ENCODE measurements at regions not wholly inside any gene's neighbourhood (a gene's known extent, or its start where the extent isn't known, plus 50 kb on each side); places are given as distances from the start of the nearest gene placed in this dataset.

DNA sequence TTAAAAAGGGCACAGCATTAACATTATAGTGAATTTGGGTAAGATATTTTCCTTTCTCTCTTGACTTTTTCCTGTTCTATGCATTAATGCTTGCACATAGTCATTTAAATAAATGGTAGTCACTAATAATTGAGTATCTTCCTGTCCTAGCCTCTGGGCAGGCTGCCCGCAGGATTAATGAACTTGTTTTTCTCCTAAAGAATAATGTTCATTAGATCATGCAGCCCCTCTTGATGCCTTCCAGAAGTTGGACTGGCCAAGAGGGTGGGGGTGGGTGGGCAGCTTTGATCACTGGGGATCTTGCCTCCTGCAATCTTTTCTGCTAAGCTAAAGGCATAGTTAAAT, 514.5 kb upstream of the CDH2 start:
- H3K36me3 Mint-ChIP-seq (ENCODE audit: insufficient read depth, unreplicated experiment), result no peaks in the 10 kb centered on the region
- no peak overlapping the region for H3K27ac Mint-ChIP-seq (ENCODE audit: low read depth, unreplicated experiment)
- ChIA-PET CTCF (interaction anchor here (0.6 kb wide), 1 partner anchor 1162 kb away, joined by 4 read pairs; no protein-coding TSS in a partner anchor), POLR2A (no interaction called here)
- no TSS peak for BruUV-seq (replicated peaks)
- no peak for DNase-seq (ENCODE audit: unreplicated experiment)
- TF ChIP-seq, protein P1, sequence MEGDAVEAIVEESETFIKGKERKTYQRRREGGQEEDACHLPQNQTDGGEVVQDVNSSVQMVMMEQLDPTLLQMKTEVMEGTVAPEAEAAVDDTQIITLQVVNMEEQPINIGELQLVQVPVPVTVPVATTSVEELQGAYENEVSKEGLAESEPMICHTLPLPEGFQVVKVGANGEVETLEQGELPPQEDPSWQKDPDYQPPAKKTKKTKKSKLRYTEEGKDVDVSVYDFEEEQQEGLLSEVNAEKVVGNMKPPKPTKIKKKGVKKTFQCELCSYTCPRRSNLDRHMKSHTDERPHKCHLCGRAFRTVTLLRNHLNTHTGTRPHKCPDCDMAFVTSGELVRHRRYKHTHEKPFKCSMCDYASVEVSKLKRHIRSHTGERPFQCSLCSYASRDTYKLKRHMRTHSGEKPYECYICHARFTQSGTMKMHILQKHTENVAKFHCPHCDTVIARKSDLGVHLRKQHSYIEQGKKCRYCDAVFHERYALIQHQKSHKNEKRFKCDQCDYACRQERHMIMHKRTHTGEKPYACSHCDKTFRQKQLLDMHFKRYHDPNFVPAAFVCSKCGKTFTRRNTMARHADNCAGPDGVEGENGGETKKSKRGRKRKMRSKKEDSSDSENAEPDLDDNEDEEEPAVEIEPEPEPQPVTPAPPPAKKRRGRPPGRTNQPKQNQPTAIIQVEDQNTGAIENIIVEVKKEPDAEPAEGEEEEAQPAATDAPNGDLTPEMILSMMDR (IDR thresholded peaks at IDR 0.05; ENCODE audit: unreplicated experiment), result no peak
- no peaks in the 10 kb centered on the region for H3K27me3 Mint-ChIP-seq (ENCODE audit: insufficient read depth, unreplicated experiment)
- no peak overlapping the region for H3K4me3 Mint-ChIP-seq (ENCODE audit: unreplicated experiment)
- intact Hi-C loops (cut with micrococcal nuclease), result no loop called here
- no peaks in the 10 kb centered on the region for H3K9me3 Mint-ChIP-seq (ENCODE audit: unreplicated experiment)
- H3K4me1 Mint-ChIP-seq (ENCODE audit: insufficient read depth, unreplicated experiment), result peaks cover 4% of the 10 kb centered on the region

DNA sequence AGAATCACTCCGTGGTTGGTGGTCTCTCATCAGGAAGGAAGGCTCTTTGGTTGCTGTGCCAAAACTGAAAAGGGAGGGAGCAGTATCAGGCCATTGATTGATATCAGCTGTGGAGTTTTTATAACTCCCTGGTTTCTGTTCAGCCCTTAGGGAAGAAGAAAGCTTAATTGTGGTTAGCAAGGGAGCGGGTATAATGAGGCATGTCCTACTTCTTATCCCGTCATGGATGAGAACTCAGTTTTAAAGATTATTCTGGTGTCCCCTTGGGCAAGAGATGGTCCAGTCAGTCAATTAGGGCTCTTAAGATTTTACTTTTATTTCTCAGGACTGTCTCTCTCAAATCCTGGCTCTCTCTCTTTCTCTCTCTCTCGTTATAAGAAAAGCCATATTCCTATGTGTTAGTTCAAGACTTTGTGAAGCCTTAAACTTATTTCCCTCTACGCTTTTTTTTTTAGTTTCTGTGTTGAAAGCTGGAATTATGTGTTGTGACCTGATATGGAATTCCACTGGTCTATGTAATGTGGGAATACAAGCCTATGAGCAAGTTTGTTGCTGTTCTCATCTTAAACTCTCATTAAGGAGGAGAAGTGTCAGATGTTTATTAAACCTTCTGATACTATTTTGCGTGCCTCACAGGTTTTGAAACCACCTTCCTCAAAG, 514.0 kb upstream of the CDH2 start:
- H3K27me3 Mint-ChIP-seq (ENCODE audit: insufficient read depth, unreplicated experiment), result no peaks in the 10 kb centered on the region
- ChIA-PET CTCF (interaction anchor here (0.6 kb wide), 1 partner anchor 1162 kb away, joined by 4 read pairs; no protein-coding TSS in a partner anchor), POLR2A (no interaction called here)
- H3K9me3 Mint-ChIP-seq (ENCODE audit: unreplicated experiment), result no peaks in the 10 kb centered on the region
- no peak overlapping the region for H3K27ac Mint-ChIP-seq (ENCODE audit: low read depth, unreplicated experiment)
- intact Hi-C loops (cut with micrococcal nuclease), result no loop called here
- no TSS peak for BruUV-seq (replicated peaks)
- TF ChIP-seq, protein P1 (IDR thresholded peaks at IDR 0.05; ENCODE audit: unreplicated experiment), result no peak
- peaks cover 4% of the 10 kb centered on the region for H3K4me1 Mint-ChIP-seq (ENCODE audit: insufficient read depth, unreplicated experiment)
- H3K4me3 Mint-ChIP-seq (ENCODE audit: unreplicated experiment), result no peak overlapping the region
- no peak for DNase-seq (ENCODE audit: unreplicated experiment)
- H3K36me3 Mint-ChIP-seq (ENCODE audit: insufficient read depth, unreplicated experiment), result no peaks in the 10 kb centered on the region

DNA sequence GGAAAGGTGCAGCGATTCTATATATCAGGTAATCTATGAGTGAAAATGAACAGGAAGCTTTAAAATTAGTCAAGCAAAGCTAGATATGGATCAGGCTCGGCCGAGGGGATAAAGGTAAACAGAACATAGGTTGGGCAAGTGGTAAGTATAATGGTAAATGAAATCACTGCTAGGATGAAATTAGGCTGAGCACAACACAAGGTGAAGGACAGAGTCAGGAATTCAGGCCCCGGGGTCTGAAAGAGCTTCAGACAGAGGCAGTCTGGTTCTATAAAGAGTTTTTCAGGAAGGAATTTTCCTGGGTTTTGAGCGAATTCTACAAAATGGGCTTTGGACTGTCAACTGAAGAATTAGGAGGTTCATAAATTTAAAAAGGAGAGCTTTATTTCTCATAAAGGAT, 513.2 kb upstream of the CDH2 start:
- CTCF ChIA-PET, result no interaction called here
- no peak for DNase-seq (ENCODE audit: unreplicated experiment)
- intact Hi-C loops (cut with micrococcal nuclease), result no loop called here

DNA sequence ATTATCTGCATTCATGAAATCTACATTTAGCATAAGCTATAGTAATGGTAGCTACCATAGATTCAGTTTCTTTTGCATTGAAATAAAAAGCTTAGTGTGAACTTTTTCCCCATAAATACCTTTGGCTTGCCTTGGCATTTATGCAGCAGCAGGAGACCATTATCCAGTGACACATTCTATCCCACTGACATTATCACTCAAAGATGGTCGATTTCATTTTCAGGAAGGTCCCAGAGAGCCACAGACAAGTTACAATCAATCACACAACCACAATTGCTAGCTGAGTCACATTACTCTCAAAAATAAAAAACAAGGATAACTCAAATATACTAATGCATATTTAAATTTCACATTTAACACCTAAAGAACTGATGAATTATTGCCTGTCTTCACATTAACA, 512.7 kb upstream of the CDH2 start:
- H3K4me3 Mint-ChIP-seq (ENCODE audit: unreplicated experiment), result no peak overlapping the region
- intact Hi-C loops (cut with micrococcal nuclease), result no loop called here
- ChIA-PET CTCF (interaction anchor here (0.7 kb wide), 1 partner anchor 12 kb away, joined by 4 read pairs; no protein-coding TSS in a partner anchor), POLR2A (no interaction called here)
- H3K27ac Mint-ChIP-seq (ENCODE audit: low read depth, unreplicated experiment), result no peak overlapping the region
- TF ChIP-seq, protein P1 (IDR thresholded peaks at IDR 0.05; ENCODE audit: unreplicated experiment), result no peak
- BruUV-seq (replicated peaks), result no TSS peak
- no peaks in the 10 kb centered on the region for H3K9me3 Mint-ChIP-seq (ENCODE audit: unreplicated experiment)
- peaks cover 4% of the 10 kb centered on the region for H3K4me1 Mint-ChIP-seq (ENCODE audit: insufficient read depth, unreplicated experiment)
- H3K36me3 Mint-ChIP-seq (ENCODE audit: insufficient read depth, unreplicated experiment), result no peaks in the 10 kb centered on the region
- no peaks in the 10 kb centered on the region for H3K27me3 Mint-ChIP-seq (ENCODE audit: insufficient read depth, unreplicated experiment)
- DNase-seq (ENCODE audit: unreplicated experiment), result no peak

More for the DNA sequence above, 513.2 kb upstream of the CDH2 start:
- no TSS peak for BruUV-seq (replicated peaks)
- TF ChIP-seq, protein P1 (IDR thresholded peaks at IDR 0.05; ENCODE audit: unreplicated experiment), result no peak
- Mint-ChIP-seq H3K36me3 (ENCODE audit: insufficient read depth, unreplicated experiment) (no peaks in the 10 kb centered on the region), H3K9me3 (ENCODE audit: unreplicated experiment) (no peaks in the 10 kb centered on the region), H3K4me3 (ENCODE audit: unreplicated experiment) (no peak overlapping the region), H3K27me3 (ENCODE audit: insufficient read depth, unreplicated experiment) (no peaks in the 10 kb centered on the region), H3K4me1 (ENCODE audit: insufficient read depth, unreplicated experiment) (no peaks in the 10 kb centered on the region), H3K27ac (ENCODE audit: low read depth, unreplicated experiment) (no peak overlapping the region)
- POLR2A ChIA-PET, result no interaction called here

All from MCF 10A (cell line).